ENCODE measurements at regions not wholly inside any gene's neighbourhood (a gene's known extent, or its start where the extent isn't known, plus 50 kb on each side); places are given as distances from the start of the nearest gene placed in this dataset.

- TF ChIP-seq EP300 (IDR thresholded peaks at IDR 0.05) = no peak
- TF ChIP-seq, protein P1, sequence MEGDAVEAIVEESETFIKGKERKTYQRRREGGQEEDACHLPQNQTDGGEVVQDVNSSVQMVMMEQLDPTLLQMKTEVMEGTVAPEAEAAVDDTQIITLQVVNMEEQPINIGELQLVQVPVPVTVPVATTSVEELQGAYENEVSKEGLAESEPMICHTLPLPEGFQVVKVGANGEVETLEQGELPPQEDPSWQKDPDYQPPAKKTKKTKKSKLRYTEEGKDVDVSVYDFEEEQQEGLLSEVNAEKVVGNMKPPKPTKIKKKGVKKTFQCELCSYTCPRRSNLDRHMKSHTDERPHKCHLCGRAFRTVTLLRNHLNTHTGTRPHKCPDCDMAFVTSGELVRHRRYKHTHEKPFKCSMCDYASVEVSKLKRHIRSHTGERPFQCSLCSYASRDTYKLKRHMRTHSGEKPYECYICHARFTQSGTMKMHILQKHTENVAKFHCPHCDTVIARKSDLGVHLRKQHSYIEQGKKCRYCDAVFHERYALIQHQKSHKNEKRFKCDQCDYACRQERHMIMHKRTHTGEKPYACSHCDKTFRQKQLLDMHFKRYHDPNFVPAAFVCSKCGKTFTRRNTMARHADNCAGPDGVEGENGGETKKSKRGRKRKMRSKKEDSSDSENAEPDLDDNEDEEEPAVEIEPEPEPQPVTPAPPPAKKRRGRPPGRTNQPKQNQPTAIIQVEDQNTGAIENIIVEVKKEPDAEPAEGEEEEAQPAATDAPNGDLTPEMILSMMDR (IDR thresholded peaks at IDR 0.05) = no peak
These were observed 171.5 kb downstream of the MN1 start for GRCh38 chr22:27629908-27630673.
